MCF 10A (cell line): ENCODE measurements at regions not wholly inside any gene's neighbourhood (a gene's known extent, or its start where the extent isn't known, plus 50 kb on each side); places are given as distances from the start of the nearest gene placed in this dataset.

Experiments used
- BruUV-seq: library from RNA; stranded (reverse); fragments of 400-500 nt; replicated peaks from 2 replicates; lab custom pipeline; 2021; lab: Mats Ljungman, UMichigan
- CTCF ChIA-PET: fragments of 300-600 bp; sonication (Branson Sonifier 250); formaldehyde crosslinking; extraction: SDS; loops from one replicate; lab custom pipeline; 2021; ENCODE audit warnings: antibody characterized with exemption, inconsistent platforms; lab: Yijun Ruan, JAX
- POLR2A ChIA-PET: fragments of 300-600, 350-650 bp; sonication (Branson Sonifier 250); formaldehyde crosslinking; extraction: SDS; loops from one replicate; lab custom pipeline; 2020; ENCODE audit warnings: antibody characterized with exemption, inconsistent platforms; lab: Yijun Ruan, JAX
- DNase-seq: peaks from one replicate; pipeline ENCODE4 v3.0.0-alpha.2; 2018; ENCODE audit not compliant: unreplicated experiment
- H3K27ac Mint-ChIP-seq: one replicate; pipeline ENCODE4 v1.8.0; 2022; ENCODE audit warnings: mild to moderate bottlenecking, low read depth, mixed read lengths; ENCODE audit not compliant: unreplicated experiment
- H3K27me3 Mint-ChIP-seq: one replicate; pipeline ENCODE4 v1.8.0; 2022; ENCODE audit warnings: mixed read lengths; ENCODE audit not compliant: insufficient read depth, unreplicated experiment
- H3K36me3 Mint-ChIP-seq: one replicate; pipeline ENCODE4 v1.8.0; 2022; ENCODE audit warnings: mild to moderate bottlenecking, moderate library complexity, mixed read lengths; ENCODE audit not compliant: insufficient read depth, unreplicated experiment
- H3K4me1 Mint-ChIP-seq: one replicate; pipeline ENCODE4 v1.8.0; 2022; ENCODE audit warnings: mixed read lengths; ENCODE audit not compliant: insufficient read depth, unreplicated experiment
- H3K4me3 Mint-ChIP-seq: one replicate; pipeline ENCODE4 v1.8.0; 2022; ENCODE audit warnings: mild to moderate bottlenecking, moderate library complexity, mixed read lengths; ENCODE audit not compliant: unreplicated experiment
- H3K9me3 Mint-ChIP-seq: one replicate; pipeline ENCODE4 v1.8.0; 2022; ENCODE audit warnings: mixed read lengths; ENCODE audit not compliant: unreplicated experiment
- intact Hi-C: fragments of 100-400 bp; cut with micrococcal nuclease; formaldehyde crosslinking; loops from 2 replicates; pipeline ENCODE4 v1.14.1; 2022
- TF ChIP-seq, protein P1 (sequence below): fragments of 200-600 bp; IDR thresholded peaks from one replicate; pipeline ENCODE4 v1.8.0; 2022; ENCODE audit warnings: antibody characterized with exemption, mild to moderate bottlenecking; ENCODE audit not compliant: unreplicated experiment

DNA sequence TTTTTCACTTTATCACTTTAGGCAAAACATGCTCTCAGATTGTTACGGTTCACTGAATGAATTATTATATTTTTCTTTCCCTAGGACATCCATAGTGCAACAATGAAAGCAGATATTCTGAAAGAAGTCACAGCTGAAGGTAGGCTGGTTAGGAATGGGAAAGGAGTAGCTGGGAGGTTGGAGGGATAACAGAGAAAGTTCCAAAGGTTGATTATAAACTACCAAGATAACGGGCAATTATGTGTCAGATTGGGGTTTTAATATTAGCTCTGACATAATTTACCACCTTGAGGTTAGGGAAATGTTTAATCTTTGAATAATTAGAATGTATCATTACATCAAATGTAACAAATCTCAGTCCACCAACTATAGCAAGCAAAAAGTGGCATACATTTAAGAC lies 96.5 kb downstream of the HTR1B start:
- TF ChIP-seq, protein P1, sequence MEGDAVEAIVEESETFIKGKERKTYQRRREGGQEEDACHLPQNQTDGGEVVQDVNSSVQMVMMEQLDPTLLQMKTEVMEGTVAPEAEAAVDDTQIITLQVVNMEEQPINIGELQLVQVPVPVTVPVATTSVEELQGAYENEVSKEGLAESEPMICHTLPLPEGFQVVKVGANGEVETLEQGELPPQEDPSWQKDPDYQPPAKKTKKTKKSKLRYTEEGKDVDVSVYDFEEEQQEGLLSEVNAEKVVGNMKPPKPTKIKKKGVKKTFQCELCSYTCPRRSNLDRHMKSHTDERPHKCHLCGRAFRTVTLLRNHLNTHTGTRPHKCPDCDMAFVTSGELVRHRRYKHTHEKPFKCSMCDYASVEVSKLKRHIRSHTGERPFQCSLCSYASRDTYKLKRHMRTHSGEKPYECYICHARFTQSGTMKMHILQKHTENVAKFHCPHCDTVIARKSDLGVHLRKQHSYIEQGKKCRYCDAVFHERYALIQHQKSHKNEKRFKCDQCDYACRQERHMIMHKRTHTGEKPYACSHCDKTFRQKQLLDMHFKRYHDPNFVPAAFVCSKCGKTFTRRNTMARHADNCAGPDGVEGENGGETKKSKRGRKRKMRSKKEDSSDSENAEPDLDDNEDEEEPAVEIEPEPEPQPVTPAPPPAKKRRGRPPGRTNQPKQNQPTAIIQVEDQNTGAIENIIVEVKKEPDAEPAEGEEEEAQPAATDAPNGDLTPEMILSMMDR, result no peak
- ChIA-PET POLR2A (no interaction called here), CTCF (interaction anchor here (2.0 kb wide), 1 partner anchor 90 kb away, joined by 4 read pairs; no protein-coding TSS in a partner anchor)
- no peak for DNase-seq
- H3K27ac Mint-ChIP-seq, result no peak overlapping the region
- intact Hi-C loops, result loop anchor here (5.0 kb wide), 1 partner anchor 86 kb away; no protein-coding TSS in a partner anchor
- H3K4me3 Mint-ChIP-seq, result peak overlapping the region; percentile 93
- peaks cover 6% of the 10 kb centered on the region for H3K4me1 Mint-ChIP-seq
- peaks cover 27% of the 10 kb centered on the region for H3K9me3 Mint-ChIP-seq
- no peaks in the 10 kb centered on the region for H3K27me3 Mint-ChIP-seq
- no peaks in the 10 kb centered on the region for H3K36me3 Mint-ChIP-seq
- BruUV-seq, result no TSS peak

DNA sequence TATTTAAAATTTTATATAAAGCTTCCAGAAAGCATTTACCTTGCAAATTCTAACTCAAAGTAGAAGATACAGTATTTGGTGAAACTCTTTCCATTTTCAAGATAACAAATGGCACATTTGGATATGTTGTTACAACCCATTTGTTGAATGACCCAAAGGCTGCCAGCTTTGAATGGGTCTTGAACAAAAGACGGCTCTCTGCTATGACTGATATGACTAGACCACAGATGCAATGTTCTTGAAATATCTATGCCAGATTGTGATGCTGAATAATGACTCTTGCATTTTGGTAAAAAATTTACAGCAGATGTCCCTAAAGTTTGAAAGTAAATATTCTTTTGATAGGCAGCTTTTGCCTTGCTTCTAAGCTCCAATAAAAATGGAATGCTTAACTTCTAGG lies 99.6 kb downstream of the HTR1B start:
- intact Hi-C loops, result no loop called here
- DNase-seq, result no peak
- TF ChIP-seq, protein P1, result no peak
- ChIA-PET POLR2A (interaction anchor here (0.7 kb wide), 1 partner anchor 398 kb away, joined by 3 read pairs; no protein-coding TSS in a partner anchor), CTCF (no interaction called here)
- Mint-ChIP-seq H3K9me3 (peaks cover 15% of the 10 kb centered on the region), H3K27ac (no peak overlapping the region), H3K4me1 (peaks cover 6% of the 10 kb centered on the region), H3K27me3 (no peaks in the 10 kb centered on the region), H3K36me3 (no peaks in the 10 kb centered on the region), H3K4me3 (no peak overlapping the region)
- no TSS peak for BruUV-seq

DNA sequence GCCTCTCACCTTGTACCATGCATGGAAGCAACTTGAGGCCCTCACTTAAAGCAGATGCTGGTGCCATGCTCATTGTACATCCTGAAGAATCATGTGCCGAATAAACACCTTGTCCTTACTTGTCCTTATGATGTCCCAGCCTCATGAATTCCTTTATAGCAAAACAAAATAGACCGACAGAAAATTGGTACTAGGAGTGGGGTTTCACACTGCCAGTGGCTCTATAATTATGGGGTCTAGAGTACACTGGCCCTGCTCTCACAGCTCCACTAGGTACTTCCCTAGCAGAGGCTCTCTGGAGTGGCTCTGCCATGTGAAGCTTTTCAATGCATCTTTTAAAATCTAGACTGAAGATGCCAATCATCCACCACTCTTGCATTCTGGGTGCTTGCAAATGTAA lies 101.2 kb downstream of the HTR1B start:
- CTCF ChIA-PET, result interaction anchor here (0.6 kb wide), 1 partner anchor 85 kb away, joined by 3 read pairs; no protein-coding TSS in a partner anchor
- no peaks in the 10 kb centered on the region for H3K27me3 Mint-ChIP-seq

DNA sequence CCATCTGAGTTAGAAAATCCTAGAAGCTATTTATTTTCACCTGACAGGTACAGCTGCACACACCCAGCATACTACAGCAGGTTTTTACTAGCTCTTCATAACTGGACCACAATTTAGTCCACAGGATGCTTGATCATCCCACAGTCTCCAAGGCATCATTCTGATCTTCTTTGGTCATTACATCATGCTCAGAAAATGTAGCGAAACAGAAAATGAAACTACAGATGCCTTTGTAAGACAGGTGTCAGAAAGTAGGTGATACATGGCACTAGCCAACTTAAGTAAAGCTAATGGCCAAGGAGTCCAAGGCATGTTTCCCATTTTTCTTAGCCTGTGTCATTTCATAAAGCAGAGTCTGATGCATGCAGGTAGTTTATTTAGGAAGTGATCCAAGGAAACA lies 102.3 kb downstream of the HTR1B start:
- intact Hi-C loops, result no loop called here
- H3K36me3 Mint-ChIP-seq, result no peaks in the 10 kb centered on the region
- DNase-seq, result no peak
- H3K9me3 Mint-ChIP-seq, result peaks cover 10% of the 10 kb centered on the region
- ChIA-PET CTCF (interaction anchor here (0.5 kb wide), 1 partner anchor 17 kb away, joined by 6 read pairs; no protein-coding TSS in a partner anchor), POLR2A (interaction anchor here (1.2 to 1.6 kb wide), 2 partner anchors 8 to 15 kb away, joined by 3 to 4 read pairs; no protein-coding TSS in a partner anchor)
- H3K4me1 Mint-ChIP-seq, result peaks cover 2% of the 10 kb centered on the region
- no peak overlapping the region for H3K4me3 Mint-ChIP-seq
- no peaks in the 10 kb centered on the region for H3K27me3 Mint-ChIP-seq
- TF ChIP-seq, protein P1, result no peak
- no TSS peak for BruUV-seq
- H3K27ac Mint-ChIP-seq, result peak overlapping the region; percentile 7

More for the DNA sequence above, 101.2 kb downstream of the HTR1B start:
- Mint-ChIP-seq H3K27ac (no peak overlapping the region), H3K4me1 (peaks cover 6% of the 10 kb centered on the region), H3K36me3 (no peaks in the 10 kb centered on the region), H3K9me3 (peaks cover 15% of the 10 kb centered on the region), H3K4me3 (no peak overlapping the region)
- POLR2A ChIA-PET, result interaction anchor here (1.6 kb wide), 1 partner anchor 14 kb away, joined by 4 read pairs; no protein-coding TSS in a partner anchor
- TF ChIP-seq, protein P1, result no peak
- intact Hi-C loops, result no loop called here
- DNase-seq, result no peak
- BruUV-seq, result no TSS peak
